Neural progenitor cell (in vitro differentiated cells): ENCODE measurements at regions not wholly inside any gene's neighbourhood (a gene's known extent, or its start where the extent isn't known, plus 50 kb on each side); places are given as distances from the start of the nearest gene placed in this dataset.

Source experiments
- EZH2 ChIP-seq: fragments of 200-600 bp; sonication (generic); IDR thresholded peaks from 2 replicates; pipeline ENCODE4 v1.6.1; 2017; ENCODE audit warnings: antibody characterized with exemption, mild to moderate bottlenecking, moderate library complexity
- TF ChIP-seq, protein P1 (sequence below): fragments of 200-600 bp; sonication (generic); IDR thresholded peaks from 2 replicates; pipeline ENCODE4 v1.5.1; 2017; ENCODE audit warnings: antibody characterized with exemption, mild to moderate bottlenecking

DNA sequence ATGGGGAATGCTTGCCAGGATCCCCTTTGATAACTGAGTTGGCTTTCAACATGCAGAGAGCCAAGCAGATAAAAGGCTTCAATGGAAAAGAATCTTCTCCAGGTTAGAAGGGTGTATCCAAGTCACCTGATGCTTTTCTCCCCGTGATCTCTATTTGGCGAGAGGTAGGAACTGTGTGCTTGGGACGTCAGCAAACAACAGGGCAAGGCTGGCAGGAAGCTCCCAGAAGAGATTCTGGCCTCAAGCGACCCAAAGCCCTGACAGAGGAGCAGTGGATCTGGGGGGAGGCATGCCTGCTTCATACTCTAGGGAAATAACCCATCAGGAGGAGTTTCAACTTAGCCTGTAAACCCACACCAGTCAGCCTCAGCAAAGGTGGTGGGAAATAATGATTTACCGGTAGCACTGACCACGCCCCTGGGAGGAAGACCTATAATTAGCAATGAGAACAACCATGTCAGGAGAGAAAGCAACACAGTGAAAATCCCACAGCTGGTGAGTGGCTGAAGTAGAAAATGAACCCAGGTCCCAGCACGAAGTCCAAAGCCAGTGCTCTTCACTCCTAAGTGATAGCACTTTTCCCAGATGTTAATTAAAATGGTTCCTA lies 76.3 kb upstream of the SEC11C start:
- TF ChIP-seq, protein P1, sequence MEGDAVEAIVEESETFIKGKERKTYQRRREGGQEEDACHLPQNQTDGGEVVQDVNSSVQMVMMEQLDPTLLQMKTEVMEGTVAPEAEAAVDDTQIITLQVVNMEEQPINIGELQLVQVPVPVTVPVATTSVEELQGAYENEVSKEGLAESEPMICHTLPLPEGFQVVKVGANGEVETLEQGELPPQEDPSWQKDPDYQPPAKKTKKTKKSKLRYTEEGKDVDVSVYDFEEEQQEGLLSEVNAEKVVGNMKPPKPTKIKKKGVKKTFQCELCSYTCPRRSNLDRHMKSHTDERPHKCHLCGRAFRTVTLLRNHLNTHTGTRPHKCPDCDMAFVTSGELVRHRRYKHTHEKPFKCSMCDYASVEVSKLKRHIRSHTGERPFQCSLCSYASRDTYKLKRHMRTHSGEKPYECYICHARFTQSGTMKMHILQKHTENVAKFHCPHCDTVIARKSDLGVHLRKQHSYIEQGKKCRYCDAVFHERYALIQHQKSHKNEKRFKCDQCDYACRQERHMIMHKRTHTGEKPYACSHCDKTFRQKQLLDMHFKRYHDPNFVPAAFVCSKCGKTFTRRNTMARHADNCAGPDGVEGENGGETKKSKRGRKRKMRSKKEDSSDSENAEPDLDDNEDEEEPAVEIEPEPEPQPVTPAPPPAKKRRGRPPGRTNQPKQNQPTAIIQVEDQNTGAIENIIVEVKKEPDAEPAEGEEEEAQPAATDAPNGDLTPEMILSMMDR = no peak
- TF ChIP-seq EZH2 = no peak
